ENCODE measurements at regions not wholly inside any gene's neighbourhood (a gene's known extent, or its start where the extent isn't known, plus 50 kb on each side); places are given as distances from the start of the nearest gene placed in this dataset.

- TF ChIP-seq CTCF (IDR thresholded peaks at IDR 0.05) = no peak
- TF ChIP-seq EZH2phosphoT487 (IDR thresholded peaks at IDR 0.05) = no peak
- TF ChIP-seq EZH2 (IDR thresholded peaks at IDR 0.05) = no peak
These were observed 122.8 kb upstream of the FAT1 start for GRCh38 chr4:186846426-186846825.

All from neural progenitor cell (in vitro differentiated cells).